Stomach (tissue), 8 donors: ENCODE measurements at regions not wholly inside any gene's neighbourhood (a gene's known extent, or its start where the extent isn't known, plus 50 kb on each side); places are given as distances from the start of the nearest gene placed in this dataset.
"Not testable (repeated sequence)": the region's sequence is repeated elsewhere in the genome, so short reads cannot be mapped to it uniquely, and the experiment has no call there.

Experiments
- DNase-seq, 2 donors: peaks; one replicate each; pipeline versions ENCODE4 v3.0.0 to v3.0.0-alpha.2; 2013 to 2019
- H3K27ac ChIP-seq, 5 donors: fragments of 200-600 bp in 4 of 5; sonication (generic) in 4 of 5; one replicate each; pipeline ENCODE4 v1.5.1; 2013 to 2019; ENCODE audit warnings: mild to moderate bottlenecking in 1 of 5, moderate library complexity in 1 of 5
- H3K27me3 ChIP-seq, 3 donors: fragments of 200-600 bp; sonication (generic); one replicate each; pipeline ENCODE4 v1.5.1; 2017 to 2019; ENCODE audit warnings: mixed run types in 1 of 3
- H3K36me3 ChIP-seq, 4 donors: fragments of 200-600 bp; sonication (generic); 1 replicate in 3 of 4; 2 replicates in 1 of 4; pipeline ENCODE4 v1.5.1; 2016 to 2019
- H3K4me1 ChIP-seq, 4 donors: fragments of 200-600 bp; sonication (generic); one replicate each; pipeline ENCODE4 v1.5.1; 2016 to 2019
- H3K4me3 ChIP-seq, 4 donors: fragments of 200-600 bp; sonication (generic) in 3 of 4; one replicate each; pipeline ENCODE4 v1.5.1; 2016 to 2019; ENCODE audit warnings: mild to moderate bottlenecking in 1 of 4
- H3K9me3 ChIP-seq, 4 donors: fragments of 200-600 bp; sonication (generic); one replicate each; pipeline ENCODE4 v1.5.1; 2016 to 2019
- EP300 ChIP-seq: sonication (generic); formaldehyde crosslinking; IDR thresholded peaks from one replicate; pipeline ENCODE4 v1.6.1; 2017; ENCODE audit warnings: antibody characterized with exemption
- POLR2A ChIP-seq, 4 donors: fragments of 450-650 bp; IDR thresholded peaks; one replicate each; pipeline ENCODE4 v1.6.1; 2016; ENCODE audit warnings: antibody characterized with exemption in 4 of 4, control low read depth in 2 of 4, mild to moderate bottlenecking in 1 of 4, moderate library complexity in 1 of 4
- POLR2AphosphoS5 ChIP-seq, 3 donors: sonication (generic); formaldehyde crosslinking; IDR thresholded peaks; one replicate each; pipeline ENCODE4 v1.6.1; 2016; ENCODE audit warnings: antibody characterized with exemption in 3 of 3
- WGBS, 5 donors: extraction: QIAGEN DNeasy Blood & Tissue Kit in 3 of 5; methylation state at CpG; one replicate each; pipeline versions ENCODE4 v1.1.5 to v1.1.7; 2013 to 2018; 5-methylcytosine and 5-hydroxymethylcytosine counted together
- intact Hi-C: fragments of 100-400 bp; cut with DNase I; formaldehyde crosslinking; loops from one replicate; pipeline ENCODE4 v1.15.1; 2023; ENCODE audit warnings: low total_unique reads
- TF ChIP-seq, protein P1 (sequence below), 7 experiments: fragments of 450-650 bp in 4 of 7; fragments of 200-600 bp in 3 of 7; sonication (generic) in 3 of 7; IDR thresholded peaks; one replicate each; pipeline ENCODE4 v1.5.1; 2016 to 2019; ENCODE audit warnings: antibody characterized with exemption in 7 of 7, control low read depth in 2 of 7, mild to moderate bottlenecking in 1 of 7
- donor health status: healthy with polysubstance abuse.
- donor health status: Bipolar disorder and iron deficiency.
- donor health status: healthy.

DNA sequence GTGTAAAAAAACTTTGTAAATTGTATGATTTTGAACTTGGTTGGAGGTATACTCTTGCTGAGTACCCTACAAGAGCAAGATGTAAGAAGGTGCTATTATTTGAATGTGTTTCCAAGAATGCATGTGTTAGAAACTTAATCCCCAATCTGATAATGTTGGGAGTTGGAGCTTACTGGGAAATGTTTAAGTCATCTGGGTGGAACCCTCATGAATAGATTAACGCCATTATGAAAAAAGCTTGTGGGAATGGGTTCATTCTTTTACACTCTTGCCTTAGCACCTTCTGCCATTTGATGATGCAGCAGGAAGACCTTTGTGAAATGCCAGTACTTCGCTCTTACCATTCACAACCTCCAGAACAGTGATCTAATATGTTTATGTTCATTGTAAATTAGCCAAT lies 498.3 kb downstream of the TMEM135 start:
- Histone ChIP-seq H3K36me3 (no peaks in the 10 kb centered on the region), H3K9me3 (peaks cover 0 to 5% (median 0%) of the 10 kb centered on the region in 4 donors), H3K27ac (no peak overlapping the region), H3K4me1 (no peaks in the 10 kb centered on the region), H3K4me3 (no peak overlapping the region), H3K27me3 (no peaks in the 10 kb centered on the region)
- 79 to 85% (median 83%) methylated on average over 2 of the region's 2 CpGs for WGBS, 5 donors
- TF ChIP-seq, protein P1, sequence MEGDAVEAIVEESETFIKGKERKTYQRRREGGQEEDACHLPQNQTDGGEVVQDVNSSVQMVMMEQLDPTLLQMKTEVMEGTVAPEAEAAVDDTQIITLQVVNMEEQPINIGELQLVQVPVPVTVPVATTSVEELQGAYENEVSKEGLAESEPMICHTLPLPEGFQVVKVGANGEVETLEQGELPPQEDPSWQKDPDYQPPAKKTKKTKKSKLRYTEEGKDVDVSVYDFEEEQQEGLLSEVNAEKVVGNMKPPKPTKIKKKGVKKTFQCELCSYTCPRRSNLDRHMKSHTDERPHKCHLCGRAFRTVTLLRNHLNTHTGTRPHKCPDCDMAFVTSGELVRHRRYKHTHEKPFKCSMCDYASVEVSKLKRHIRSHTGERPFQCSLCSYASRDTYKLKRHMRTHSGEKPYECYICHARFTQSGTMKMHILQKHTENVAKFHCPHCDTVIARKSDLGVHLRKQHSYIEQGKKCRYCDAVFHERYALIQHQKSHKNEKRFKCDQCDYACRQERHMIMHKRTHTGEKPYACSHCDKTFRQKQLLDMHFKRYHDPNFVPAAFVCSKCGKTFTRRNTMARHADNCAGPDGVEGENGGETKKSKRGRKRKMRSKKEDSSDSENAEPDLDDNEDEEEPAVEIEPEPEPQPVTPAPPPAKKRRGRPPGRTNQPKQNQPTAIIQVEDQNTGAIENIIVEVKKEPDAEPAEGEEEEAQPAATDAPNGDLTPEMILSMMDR (IDR thresholded peaks at IDR 0.05) = no peak
- TF ChIP-seq EP300 (no peak), POLR2A (IDR thresholded peaks at IDR 0.05) (no peak), POLR2AphosphoS5 (IDR thresholded peaks at IDR 0.05) (no peak)
- intact Hi-C loops = no loop called here
- no peak for DNase-seq

DNA sequence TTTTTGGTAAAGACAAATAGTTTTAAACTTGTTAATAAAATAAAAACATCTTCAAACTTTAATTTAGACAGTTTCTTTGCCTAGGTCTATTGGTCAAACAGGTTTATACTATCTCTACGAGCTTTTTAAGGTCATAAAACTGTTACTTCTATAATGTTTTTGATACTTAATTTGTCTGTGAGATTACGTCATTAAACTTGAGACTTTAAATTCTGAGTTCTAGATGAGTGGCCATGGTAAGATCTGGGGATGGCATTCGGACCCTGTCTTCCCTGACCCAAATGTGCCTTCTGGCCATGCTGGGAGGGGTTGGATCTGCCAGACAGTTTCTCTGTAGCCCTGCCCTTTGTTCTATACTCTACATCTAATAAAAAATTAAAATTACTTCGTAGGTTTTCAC lies 497.8 kb downstream of the TMEM135 start:
- WGBS, 5 donors = 71 to 78% (median 72%) methylated on average over 4 of the region's 4 CpGs
- Histone ChIP-seq H3K9me3 (peaks cover 0 to 5% (median 0%) of the 10 kb centered on the region in 4 donors), H3K27me3 (no peaks in the 10 kb centered on the region), H3K4me3 (no peak overlapping the region), H3K36me3 (no peaks in the 10 kb centered on the region), H3K27ac (no peak overlapping the region), H3K4me1 (no peaks in the 10 kb centered on the region)
- TF ChIP-seq EP300 = no peak
- TF ChIP-seq POLR2A (IDR thresholded peaks at IDR 0.05) = no peak
- no peak for TF ChIP-seq POLR2AphosphoS5 (IDR thresholded peaks at IDR 0.05)
- TF ChIP-seq, protein P1 (IDR thresholded peaks at IDR 0.05) = no peak
- intact Hi-C loops = no loop called here
- no peak for DNase-seq

DNA sequence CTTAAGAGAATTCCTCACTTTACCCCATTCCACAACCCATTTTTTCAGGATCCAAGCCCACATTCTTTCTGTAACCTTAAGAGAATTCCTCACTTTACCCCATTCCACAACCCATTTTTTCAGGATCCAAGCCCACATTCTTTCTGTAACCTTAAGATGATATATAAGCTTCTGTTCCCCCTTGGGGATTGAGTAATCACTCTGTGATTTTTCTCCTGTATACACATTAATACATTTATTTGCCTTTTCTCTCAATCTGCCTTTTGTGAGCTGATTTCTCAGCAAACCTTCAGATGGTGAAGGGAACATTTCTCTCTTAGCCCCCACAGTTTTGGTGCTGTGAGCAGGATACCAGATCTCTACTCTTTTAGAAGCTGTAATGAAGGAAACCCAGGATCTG lies 494.1 kb downstream of the TMEM135 start:
- H3K9me3 ChIP-seq = peaks cover 0 to 14% (median 2%) of the 10 kb centered on the region in 4 donors
- H3K4me1 ChIP-seq, intact Hi-C loops, H3K4me3 ChIP-seq, H3K27me3 ChIP-seq, DNase-seq, H3K27ac ChIP-seq, H3K36me3 ChIP-seq: not testable (repeated sequence)

DNA sequence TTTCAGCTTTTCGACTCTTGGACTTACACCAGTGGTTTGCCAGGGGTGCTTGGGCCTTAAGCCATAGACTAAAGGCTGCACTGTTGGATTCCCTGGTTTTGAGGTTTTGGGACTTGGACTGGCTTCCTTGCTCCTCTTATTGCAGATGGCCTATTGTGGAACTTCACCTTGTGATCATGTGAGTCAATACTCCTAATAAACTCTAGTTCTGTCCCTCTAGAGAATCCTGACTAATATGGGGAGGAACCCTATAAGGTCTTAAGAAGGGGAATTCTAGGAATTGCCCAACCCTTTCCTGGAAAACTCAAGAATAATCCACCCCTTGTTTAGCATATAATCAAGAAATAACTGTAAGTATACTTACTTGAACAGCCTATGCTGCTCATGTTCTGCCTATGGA lies 491.8 kb downstream of the TMEM135 start:
- 81 to 93% (median 88%) methylated on average over 1 of the region's 1 CpG for WGBS, 5 donors
- intact Hi-C loops = no loop called here
- Histone ChIP-seq H3K27me3 (no peaks in the 10 kb centered on the region), H3K27ac (no peak overlapping the region), H3K4me1 (no peaks in the 10 kb centered on the region), H3K4me3 (no peak overlapping the region), H3K9me3 (peaks cover 0 to 17% (median under 1%) of the 10 kb centered on the region in 4 donors), H3K36me3 (no peaks in the 10 kb centered on the region)
- no peak for TF ChIP-seq POLR2AphosphoS5 (IDR thresholded peaks at IDR 0.05)
- TF ChIP-seq POLR2A (IDR thresholded peaks at IDR 0.05) = no peak
- no peak for TF ChIP-seq EP300
- TF ChIP-seq, protein P1 (IDR thresholded peaks at IDR 0.05) = no peak
- DNase-seq = no peak

- Histone ChIP-seq H3K9me3 (peaks cover 0 to 25% (median 4%) of the 10 kb centered on the region in 4 donors), H3K27me3 (no peaks in the 10 kb centered on the region), H3K4me3 (no peak overlapping the region), H3K27ac (no peak overlapping the region), H3K4me1 (no peaks in the 10 kb centered on the region), H3K36me3 (no peaks in the 10 kb centered on the region)
- intact Hi-C loops = no loop called here
- no peak for DNase-seq
- 73 to 100% (median 98%) methylated on average over 2 to 3 of the region's 3 CpGs for WGBS, 5 donors
- no peak for TF ChIP-seq POLR2A (IDR thresholded peaks at IDR 0.05)
- TF ChIP-seq, protein P1 (IDR thresholded peaks at IDR 0.05) = no peak
- TF ChIP-seq POLR2AphosphoS5 (IDR thresholded peaks at IDR 0.05) = no peak
- TF ChIP-seq EP300 = no peak
Measured at GRCh38 chr11:87528752-87529151, 491.0 kb downstream of the TMEM135 start.
